ENCODE measurements at regions not wholly inside any gene's neighbourhood (a gene's known extent, or its start where the extent isn't known, plus 50 kb on each side); places are given as distances from the start of the nearest gene placed in this dataset.
"Not testable (repeated sequence)": the region's sequence is repeated elsewhere in the genome, so short reads cannot be mapped to it uniquely, and the experiment has no call there.

GRCh38 chr12:9543341-9543740, 64.4 kb downstream of the KLRB1 start:
- 93 to 96% methylated on average over 4 of the region's 5 CpGs for WGBS, 2 experiments
- not testable (repeated sequence) for H3K4me1 ChIP-seq (ENCODE audit: control insufficient read depth, insufficient read depth, low read length); H3K27ac ChIP-seq (ENCODE audit: insufficient read depth, low read depth, low read length, poor library complexity, severe bottlenecking); H3K36me3 ChIP-seq (ENCODE audit: control insufficient read depth, insufficient read depth, low read length); H3K4me3 ChIP-seq (ENCODE audit: insufficient read depth, low read depth, low read length); H3K9me3 ChIP-seq (ENCODE audit: control insufficient read depth, low read length); H3K27me3 ChIP-seq (ENCODE audit: control insufficient read depth, insufficient read depth, low read length, poor library complexity, severe bottlenecking)

GRCh38 chr12:9542827-9543226, 64.9 kb downstream of the KLRB1 start:
- not testable (repeated sequence) for H3K27me3 ChIP-seq (ENCODE audit: control insufficient read depth, insufficient read depth, low read length, poor library complexity, severe bottlenecking); H3K36me3 ChIP-seq (ENCODE audit: control insufficient read depth, insufficient read depth, low read length); H3K4me1 ChIP-seq (ENCODE audit: control insufficient read depth, insufficient read depth, low read length); H3K9me3 ChIP-seq (ENCODE audit: control insufficient read depth, low read length); H3K4me3 ChIP-seq (ENCODE audit: insufficient read depth, low read depth, low read length); H3K27ac ChIP-seq (ENCODE audit: insufficient read depth, low read depth, low read length, poor library complexity, severe bottlenecking)
- WGBS, 2 experiments: 80 to 100% methylated on average over 1 of the region's 3 CpGs

- not testable (repeated sequence) for H3K36me3 ChIP-seq (ENCODE audit: control insufficient read depth, insufficient read depth, low read length); H3K4me1 ChIP-seq (ENCODE audit: control insufficient read depth, insufficient read depth, low read length); H3K9me3 ChIP-seq (ENCODE audit: control insufficient read depth, low read length); H3K27me3 ChIP-seq (ENCODE audit: control insufficient read depth, insufficient read depth, low read length, poor library complexity, severe bottlenecking); H3K4me3 ChIP-seq (ENCODE audit: insufficient read depth, low read depth, low read length); H3K27ac ChIP-seq (ENCODE audit: insufficient read depth, low read depth, low read length, poor library complexity, severe bottlenecking)
- 96 to 100% methylated on average over 1 of the region's 1 CpG for WGBS, 2 experiments
Measured at GRCh38 chr12:9515925-9516324, 91.8 kb downstream of the KLRB1 start.

GRCh38 chr12:9512695-9513094, 95.0 kb downstream of the KLRB1 start:
- not testable (repeated sequence) for H3K27ac ChIP-seq (ENCODE audit: insufficient read depth, low read depth, low read length, poor library complexity, severe bottlenecking); H3K27me3 ChIP-seq (ENCODE audit: control insufficient read depth, insufficient read depth, low read length, poor library complexity, severe bottlenecking); H3K36me3 ChIP-seq (ENCODE audit: control insufficient read depth, insufficient read depth, low read length); H3K4me1 ChIP-seq (ENCODE audit: control insufficient read depth, insufficient read depth, low read length); H3K9me3 ChIP-seq (ENCODE audit: control insufficient read depth, low read length); H3K4me3 ChIP-seq (ENCODE audit: insufficient read depth, low read depth, low read length)
- WGBS, 2 experiments: 92 to 97% methylated on average over 2 to 3 of the region's 5 CpGs

- WGBS, 2 experiments: 93 to 94% methylated on average over 1 of the region's 1 CpG
- not testable (repeated sequence) for H3K9me3 ChIP-seq (ENCODE audit: control insufficient read depth, low read length)
Measured at GRCh38 chr12:9510392-9511011, 97.2 kb downstream of the KLRB1 start.

GRCh38 chr12:9509464-9510161, 98.1 kb downstream of the KLRB1 start:
- WGBS, 2 experiments: 90 to 95% methylated on average over 2 of the region's 3 CpGs
- no peaks in the 10 kb centered on the region for H3K9me3 ChIP-seq (ENCODE audit: control insufficient read depth, low read length)
- no peaks in the 10 kb centered on the region for H3K27me3 ChIP-seq (ENCODE audit: control insufficient read depth, insufficient read depth, low read length, poor library complexity, severe bottlenecking)
- no peak overlapping the region for H3K27ac ChIP-seq (ENCODE audit: insufficient read depth, low read depth, low read length, poor library complexity, severe bottlenecking)
- H3K36me3 ChIP-seq (ENCODE audit: control insufficient read depth, insufficient read depth, low read length): no peaks in the 10 kb centered on the region
- H3K4me3 ChIP-seq (ENCODE audit: insufficient read depth, low read depth, low read length): no peak overlapping the region
- H3K4me1 ChIP-seq (ENCODE audit: control insufficient read depth, insufficient read depth, low read length): no peaks in the 10 kb centered on the region

More at GRCh38 chr12:9510392-9511011, 97.2 kb downstream of the KLRB1 start:
- H3K4me1 ChIP-seq (ENCODE audit: control insufficient read depth, insufficient read depth, low read length); H3K36me3 ChIP-seq (ENCODE audit: control insufficient read depth, insufficient read depth, low read length); H3K4me3 ChIP-seq (ENCODE audit: insufficient read depth, low read depth, low read length); H3K27ac ChIP-seq (ENCODE audit: insufficient read depth, low read depth, low read length, poor library complexity, severe bottlenecking); H3K27me3 ChIP-seq (ENCODE audit: control insufficient read depth, insufficient read depth, low read length, poor library complexity, severe bottlenecking): not testable (repeated sequence)

- Histone ChIP-seq H3K4me3 (ENCODE audit: insufficient read depth, low read depth, low read length) (no peak overlapping the region), H3K4me1 (ENCODE audit: control insufficient read depth, insufficient read depth, low read length) (no peaks in the 10 kb centered on the region), H3K27ac (ENCODE audit: insufficient read depth, low read depth, low read length, poor library complexity, severe bottlenecking) (no peak overlapping the region), H3K36me3 (ENCODE audit: control insufficient read depth, insufficient read depth, low read length) (no peaks in the 10 kb centered on the region), H3K9me3 (ENCODE audit: control insufficient read depth, low read length) (no peaks in the 10 kb centered on the region), H3K27me3 (ENCODE audit: control insufficient read depth, insufficient read depth, low read length, poor library complexity, severe bottlenecking) (no peaks in the 10 kb centered on the region)
- WGBS, 2 experiments: 100% methylated on average over 1 of the region's 1 CpG
Measured at GRCh38 chr12:9506746-9507145, 101.0 kb downstream of the KLRB1 start.

GRCh38 chr12:9503384-9503783, 104.3 kb downstream of the KLRB1 start:
- not testable (repeated sequence) for H3K9me3 ChIP-seq (ENCODE audit: control insufficient read depth, low read length); H3K4me3 ChIP-seq (ENCODE audit: insufficient read depth, low read depth, low read length); H3K36me3 ChIP-seq (ENCODE audit: control insufficient read depth, insufficient read depth, low read length); H3K4me1 ChIP-seq (ENCODE audit: control insufficient read depth, insufficient read depth, low read length); H3K27ac ChIP-seq (ENCODE audit: insufficient read depth, low read depth, low read length, poor library complexity, severe bottlenecking); H3K27me3 ChIP-seq (ENCODE audit: control insufficient read depth, insufficient read depth, low read length, poor library complexity, severe bottlenecking)
- WGBS, 2 experiments: 80 to 88% methylated on average over 1 of the region's 2 CpGs

- H3K36me3 ChIP-seq (ENCODE audit: control insufficient read depth, insufficient read depth, low read length); H3K9me3 ChIP-seq (ENCODE audit: control insufficient read depth, low read length): not testable (repeated sequence)
- no CpG with 5 or more reads among the region's 1 CpG for WGBS, 2 experiments
Measured at GRCh38 chr12:9502845-9503244, 104.9 kb downstream of the KLRB1 start.

GRCh38 chr12:9493325-9493724, 114.4 kb downstream of the KLRB1 start:
- H3K4me1 ChIP-seq (ENCODE audit: control insufficient read depth, insufficient read depth, low read length); H3K4me3 ChIP-seq (ENCODE audit: insufficient read depth, low read depth, low read length); H3K27me3 ChIP-seq (ENCODE audit: control insufficient read depth, insufficient read depth, low read length, poor library complexity, severe bottlenecking); H3K27ac ChIP-seq (ENCODE audit: insufficient read depth, low read depth, low read length, poor library complexity, severe bottlenecking); H3K9me3 ChIP-seq (ENCODE audit: control insufficient read depth, low read length); H3K36me3 ChIP-seq (ENCODE audit: control insufficient read depth, insufficient read depth, low read length): not testable (repeated sequence)

More at GRCh38 chr12:9502845-9503244, 104.9 kb downstream of the KLRB1 start:
- not testable (repeated sequence) for H3K4me1 ChIP-seq (ENCODE audit: control insufficient read depth, insufficient read depth, low read length); H3K4me3 ChIP-seq (ENCODE audit: insufficient read depth, low read depth, low read length); H3K27me3 ChIP-seq (ENCODE audit: control insufficient read depth, insufficient read depth, low read length, poor library complexity, severe bottlenecking); H3K27ac ChIP-seq (ENCODE audit: insufficient read depth, low read depth, low read length, poor library complexity, severe bottlenecking)

GRCh38 chr12:9481289-9481688, 126.4 kb downstream of the KLRB1 start:
- H3K9me3 ChIP-seq (ENCODE audit: control insufficient read depth, low read length); H3K27me3 ChIP-seq (ENCODE audit: control insufficient read depth, insufficient read depth, low read length, poor library complexity, severe bottlenecking); H3K4me3 ChIP-seq (ENCODE audit: insufficient read depth, low read depth, low read length); H3K36me3 ChIP-seq (ENCODE audit: control insufficient read depth, insufficient read depth, low read length); H3K27ac ChIP-seq (ENCODE audit: insufficient read depth, low read depth, low read length, poor library complexity, severe bottlenecking); H3K4me1 ChIP-seq (ENCODE audit: control insufficient read depth, insufficient read depth, low read length): not testable (repeated sequence)
- WGBS, 2 experiments: 87 to 98% methylated on average over 3 of the region's 3 CpGs

Data from ectodermal cell (in vitro differentiated cells).